ENCODE measurements at regions not wholly inside any gene's neighbourhood (a gene's known extent, or its start where the extent isn't known, plus 50 kb on each side); places are given as distances from the start of the nearest gene placed in this dataset.

- no peak for TF ChIP-seq REST (tag by site-specific recombination; IDR thresholded peaks at IDR 0.05)
- TF ChIP-seq PRDM10 (tag by site-specific recombination; IDR thresholded peaks at IDR 0.05), result no peak
- no peak for TF ChIP-seq CTCF (tag by site-specific recombination; IDR thresholded peaks at IDR 0.05)
- TF ChIP-seq ZBTB7A (tag by site-specific recombination; IDR thresholded peaks at IDR 0.05; ENCODE audit: low read depth), result no peak
- no peak for TF ChIP-seq ZFP37 (tag by site-specific recombination; IDR thresholded peaks at IDR 0.05)
- no peak for TF ChIP-seq ZNF133 (tag by site-specific recombination; IDR thresholded peaks at IDR 0.05)
- no peak for TF ChIP-seq ZNF558 (tag by site-specific recombination; IDR thresholded peaks at IDR 0.05)
- TF ChIP-seq SALL2 (tag by site-specific recombination; IDR thresholded peaks at IDR 0.05; ENCODE audit: borderline replicate concordance), result no peak
- no peak for TF ChIP-seq ZNF785 (tag by site-specific recombination; IDR thresholded peaks at IDR 0.05)
Observed at GRCh38 chr6:44609051-44609612, 221.6 kb downstream of the CDC5L start.
